Inferior parietal cortex (tissue), 1 donor: ENCODE measurements at regions not wholly inside any gene's neighbourhood (a gene's known extent, or its start where the extent isn't known, plus 50 kb on each side); places are given as distances from the start of the nearest gene placed in this dataset.
"Not testable (repeated sequence)": the region's sequence is repeated elsewhere in the genome, so short reads cannot be mapped to it uniquely, and the experiment has no call there.

Source experiments
- DNase-seq: peaks from one replicate; pipeline ENCODE4 v3.0.0-alpha.2; 2016; ENCODE audit errors: extremely low spot score

DNA sequence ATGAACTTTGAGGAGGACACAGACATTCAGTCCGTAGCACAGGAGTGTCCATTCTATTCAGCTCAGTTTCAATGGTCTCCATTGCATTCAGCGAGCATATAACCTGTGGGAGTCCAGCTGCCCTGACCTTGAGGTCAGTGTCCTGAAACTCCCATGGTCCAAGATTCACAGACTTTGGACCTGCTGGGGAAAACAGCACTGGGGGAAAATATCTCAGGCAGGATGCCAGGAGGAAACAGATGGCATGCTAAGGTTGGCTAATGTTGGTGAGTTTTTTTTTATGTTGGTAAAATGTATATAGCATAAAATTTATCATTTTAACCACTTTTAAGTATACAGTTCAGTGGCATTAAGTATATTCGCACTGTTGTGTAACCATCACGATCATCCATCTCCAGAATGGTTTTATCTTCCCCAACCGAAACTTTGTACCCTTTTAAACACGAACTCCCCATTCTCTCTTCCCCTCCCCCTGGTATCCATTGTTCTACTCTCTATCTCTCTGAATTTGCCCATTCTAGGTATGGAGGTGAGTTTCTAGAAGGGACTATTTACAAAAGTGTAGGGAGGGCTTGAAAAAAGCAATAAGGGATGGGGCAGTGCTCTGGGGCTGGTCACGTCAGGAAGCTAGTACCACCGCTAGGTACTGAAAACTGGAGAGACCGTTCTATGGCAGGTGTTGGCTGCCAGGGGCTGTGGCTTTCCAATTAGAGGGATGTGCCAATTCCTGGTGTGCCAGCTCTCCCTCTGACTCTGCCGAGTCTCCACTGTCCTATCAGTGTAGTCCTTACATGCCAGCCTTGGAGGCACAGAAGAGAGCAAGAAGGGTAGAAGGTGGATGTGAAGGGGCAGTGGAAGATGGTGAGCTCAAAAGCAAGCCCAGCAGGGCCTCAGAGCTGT lies 85.3 kb downstream of the FOXD2 start:
- no peak for DNase-seq

DNA sequence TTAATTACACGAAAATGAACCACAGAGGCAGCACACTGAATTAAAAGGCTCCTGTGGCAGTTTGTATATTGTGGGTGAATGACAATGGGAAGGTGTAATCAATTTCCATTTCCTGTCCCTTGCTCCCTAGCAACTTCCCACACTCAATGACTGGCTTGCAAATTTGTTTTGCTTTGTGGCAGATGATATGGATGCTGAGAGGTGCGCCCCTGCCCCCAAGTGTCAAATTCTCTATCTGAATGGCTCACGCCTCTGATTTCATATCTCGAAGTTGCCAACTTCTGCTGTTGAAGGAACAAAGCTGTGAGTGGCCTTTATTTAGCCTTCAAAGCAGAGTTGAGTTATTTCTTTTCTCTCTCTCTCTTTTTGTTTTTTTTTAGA lies 86.0 kb downstream of the FOXD2 start:
- DNase-seq = no peak

DNA sequence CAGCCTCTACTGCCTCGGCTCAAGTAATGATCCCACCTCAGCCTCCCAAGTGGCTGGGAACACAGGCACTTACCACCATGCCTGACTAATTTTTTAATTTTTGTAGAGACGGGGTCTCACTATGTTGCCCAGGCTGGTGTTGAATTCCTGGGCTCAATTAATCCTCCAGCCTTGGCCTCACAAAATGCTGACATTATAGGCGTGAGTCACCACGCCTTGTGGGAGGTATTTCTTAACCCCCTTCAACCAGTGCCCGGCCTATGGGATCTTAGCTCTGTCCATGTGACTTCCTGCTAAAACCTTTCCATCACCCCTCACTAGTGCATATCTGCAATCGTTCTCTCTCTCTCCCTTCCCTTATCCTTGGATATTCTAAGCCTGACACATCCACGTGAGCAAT lies 86.4 kb downstream of the FOXD2 start:
- DNase-seq = no peak

DNA sequence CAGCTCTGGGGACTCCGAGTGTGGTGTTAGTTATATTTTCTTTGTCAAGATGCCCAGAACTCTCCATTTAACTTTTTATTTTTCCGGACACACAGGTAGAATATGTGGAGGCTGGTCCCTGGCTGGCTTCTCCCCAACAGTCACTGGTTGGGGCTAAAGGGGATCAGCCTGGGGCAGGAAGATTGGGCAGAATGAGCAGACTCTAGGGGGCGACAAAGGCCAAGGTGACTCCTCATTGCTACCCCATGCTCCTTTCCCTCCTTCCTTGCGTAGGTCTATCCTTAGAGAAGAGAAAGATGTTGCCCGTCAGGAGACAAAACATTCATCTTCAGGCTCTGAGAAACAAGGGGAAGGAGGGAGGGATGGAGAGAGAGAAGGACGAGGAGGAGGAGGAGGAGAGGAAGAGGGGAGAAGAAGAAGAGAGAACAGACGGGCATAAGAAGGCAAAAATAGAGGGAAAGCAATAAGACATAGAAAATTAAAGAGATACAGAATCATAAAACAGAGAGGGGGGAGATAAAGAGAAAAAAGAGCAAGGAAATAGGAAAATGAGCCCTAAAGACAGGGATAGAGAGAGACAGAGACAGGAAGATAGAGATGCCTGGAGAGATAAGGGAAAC lies 89.9 kb downstream of the FOXD2 start:
- no peak for DNase-seq

DNA sequence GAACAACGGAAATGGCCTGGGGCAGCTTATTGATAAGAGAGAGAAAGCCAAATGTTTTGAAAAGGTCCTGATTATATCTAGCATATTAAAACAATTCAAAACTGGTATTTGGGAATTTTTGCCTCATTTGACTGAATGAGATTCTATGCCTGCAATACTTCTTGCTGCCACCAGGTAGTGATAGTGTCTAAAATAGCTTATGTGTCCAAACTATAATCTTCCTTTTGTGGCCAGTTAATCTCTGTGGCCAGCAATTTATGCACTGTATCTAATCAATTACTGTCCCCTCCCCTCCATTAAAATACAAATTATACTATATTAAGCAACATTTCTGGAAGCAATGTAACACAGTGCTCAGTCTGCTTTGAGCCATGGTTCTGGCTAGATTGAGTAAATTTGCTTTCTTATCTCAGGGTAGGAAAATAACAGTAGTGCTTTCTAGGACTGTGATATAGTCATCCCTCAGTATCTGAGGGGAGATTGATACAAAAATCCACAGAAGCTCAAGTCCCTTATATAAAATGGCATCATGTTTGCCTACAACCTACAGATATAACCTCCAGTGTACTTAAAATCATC lies 91.8 kb downstream of the FOXD2 start:
- no peak for DNase-seq

DNA sequence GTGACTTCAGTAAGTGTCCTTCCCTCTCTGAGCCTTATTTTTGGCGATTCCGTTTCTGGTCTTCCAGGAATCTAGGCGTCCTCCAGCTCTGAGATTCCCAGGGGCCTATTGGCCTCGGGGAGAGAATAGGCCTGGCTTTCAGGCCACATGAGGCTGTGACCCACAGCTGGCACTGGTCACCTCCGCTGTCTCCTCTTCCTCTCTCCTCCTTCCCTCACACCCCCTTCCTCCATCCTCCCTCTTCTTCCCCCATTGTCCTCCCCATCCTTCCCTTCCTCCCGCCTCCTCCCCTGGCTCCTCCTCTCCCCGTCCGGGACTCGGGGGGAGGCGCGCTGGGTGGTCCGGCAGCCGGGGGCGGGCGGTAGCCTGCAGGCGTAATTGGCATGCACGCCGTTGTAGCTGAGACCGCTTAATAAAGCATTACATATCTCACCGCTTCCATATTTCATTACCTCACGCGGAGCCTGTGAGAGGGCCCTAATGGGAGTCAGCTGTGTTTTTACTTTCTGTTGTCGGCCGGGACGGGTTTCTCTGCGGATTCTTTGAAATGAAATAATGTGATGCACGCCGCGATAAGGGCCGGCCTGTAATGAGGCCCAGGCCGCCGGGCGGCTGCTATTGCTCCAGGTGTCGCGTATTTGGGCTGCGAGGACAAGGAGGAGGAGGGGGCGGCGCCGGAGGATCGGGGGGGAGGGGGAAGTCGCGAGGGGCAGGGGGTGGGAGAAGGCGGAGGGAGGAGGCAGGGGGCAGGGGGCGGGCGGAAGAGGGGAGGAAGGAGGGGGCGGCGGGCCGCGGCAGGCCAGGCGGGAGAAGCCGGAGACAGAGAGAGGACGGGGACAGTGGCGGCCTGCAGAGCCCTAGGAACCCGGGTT lies 95.3 kb downstream of the FOXD2 start:
- peak; percentile 15 for DNase-seq

DNA sequence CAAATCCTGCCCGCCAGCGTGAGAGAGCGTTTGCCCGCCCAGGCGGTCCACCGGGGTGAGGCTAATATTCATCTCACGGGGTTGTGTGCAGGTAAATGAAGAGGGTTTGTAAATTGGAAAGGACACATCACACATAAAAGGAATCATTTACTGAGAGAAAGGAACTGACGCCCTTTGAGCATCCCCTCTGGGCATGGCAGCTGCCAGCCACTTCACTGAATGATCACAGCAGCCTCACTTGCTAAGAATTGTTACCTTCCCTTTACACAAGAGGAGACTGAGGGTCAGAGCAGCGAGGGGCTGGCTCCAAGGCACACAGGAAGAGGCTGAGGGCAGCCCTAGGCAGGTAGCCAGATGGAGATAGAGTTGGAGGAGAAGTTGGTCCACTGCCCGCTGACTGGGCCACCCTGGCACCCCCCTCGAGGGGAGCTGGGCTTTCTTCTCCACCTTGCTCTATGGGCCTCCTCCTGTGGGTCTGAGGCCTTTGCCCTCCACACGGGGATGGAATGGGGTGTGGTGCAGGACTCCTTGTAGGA lies 96.0 kb downstream of the FOXD2 start:
- DNase-seq = no peak

DNA sequence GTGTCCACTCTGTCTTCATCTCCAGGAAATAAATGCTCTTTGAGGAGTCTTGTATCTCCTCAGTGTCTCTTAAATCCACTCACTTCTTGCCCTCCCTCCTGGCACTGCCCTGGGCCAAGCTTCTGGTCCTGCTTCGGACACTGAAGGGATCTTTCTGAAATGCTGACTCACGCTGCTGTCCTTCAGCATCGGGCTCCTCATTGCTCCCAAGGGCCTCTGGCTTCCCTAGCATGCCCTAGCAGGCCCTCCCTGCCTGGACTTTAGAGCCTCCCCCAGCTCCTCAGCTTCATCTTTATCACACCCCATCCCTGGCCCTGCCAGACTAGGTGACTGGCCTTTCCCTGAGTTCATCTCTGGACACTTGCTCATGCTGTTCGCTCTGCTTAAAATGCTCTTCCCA lies 96.6 kb downstream of the FOXD2 start:
- no peak for DNase-seq

DNA sequence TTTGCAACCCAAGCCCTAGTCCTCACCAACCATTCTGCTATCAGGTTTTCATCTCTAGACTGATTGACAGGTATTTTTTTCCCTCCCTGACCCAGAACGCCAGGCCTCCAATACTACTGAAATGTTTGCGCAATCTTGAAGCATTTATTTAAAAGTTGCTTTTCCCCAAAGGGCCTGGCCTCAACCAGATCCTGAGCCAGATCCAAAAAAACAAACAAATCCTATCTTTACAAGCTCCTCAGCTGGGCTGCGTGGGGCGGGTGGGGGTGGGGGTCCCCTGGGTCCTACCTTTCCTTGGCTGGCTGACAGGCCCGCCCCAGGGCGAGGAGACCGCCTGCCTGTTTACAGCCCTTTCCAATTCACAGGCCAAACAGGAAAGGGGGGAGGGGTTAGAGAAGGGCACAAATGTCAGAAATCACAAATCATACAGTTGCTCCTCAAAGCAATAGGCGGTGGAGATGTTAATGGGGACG lies 98.8 kb downstream of the FOXD2 start:
- DNase-seq = no peak

DNA sequence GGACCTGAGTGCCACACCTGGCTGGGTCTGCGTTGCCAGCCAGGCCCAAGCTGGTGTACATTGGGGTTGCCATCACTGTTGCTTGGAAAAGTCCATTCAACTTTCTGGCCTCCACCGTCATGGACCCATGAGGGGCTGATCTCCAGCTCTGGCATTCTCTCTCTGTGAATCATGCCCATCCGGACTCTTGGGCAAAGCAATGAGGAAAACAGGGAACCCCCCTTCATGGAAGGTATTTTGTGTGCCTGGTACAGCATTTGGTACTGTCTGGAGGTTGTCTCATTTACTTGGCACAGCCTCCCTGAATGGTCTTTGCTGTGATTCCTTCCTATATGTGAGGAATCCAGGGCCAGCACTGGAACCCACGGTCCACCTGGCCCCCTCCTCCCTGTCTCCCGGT lies 99.4 kb downstream of the FOXD2 start:
- no peak for DNase-seq

DNA sequence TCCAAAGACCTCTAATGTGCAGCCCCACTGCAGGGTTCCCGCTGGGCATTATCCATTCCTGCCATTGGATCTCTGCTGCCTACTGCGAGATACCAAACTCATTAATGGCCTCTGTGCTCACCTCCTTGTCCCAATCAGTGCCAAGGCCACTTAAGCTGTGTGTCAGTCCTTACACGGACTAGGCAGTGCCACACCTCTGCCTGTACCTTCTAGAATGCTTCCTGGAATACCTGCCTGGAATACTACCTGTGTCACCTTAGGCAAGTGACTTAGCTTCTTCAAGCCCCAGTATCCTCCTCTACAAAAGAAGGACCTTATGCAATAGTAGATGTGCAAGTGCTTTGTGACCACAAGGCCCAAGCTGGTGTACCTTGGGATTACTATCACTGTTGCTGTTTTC lies 100.1 kb downstream of the FOXD2 start:
- DNase-seq = no peak

DNA sequence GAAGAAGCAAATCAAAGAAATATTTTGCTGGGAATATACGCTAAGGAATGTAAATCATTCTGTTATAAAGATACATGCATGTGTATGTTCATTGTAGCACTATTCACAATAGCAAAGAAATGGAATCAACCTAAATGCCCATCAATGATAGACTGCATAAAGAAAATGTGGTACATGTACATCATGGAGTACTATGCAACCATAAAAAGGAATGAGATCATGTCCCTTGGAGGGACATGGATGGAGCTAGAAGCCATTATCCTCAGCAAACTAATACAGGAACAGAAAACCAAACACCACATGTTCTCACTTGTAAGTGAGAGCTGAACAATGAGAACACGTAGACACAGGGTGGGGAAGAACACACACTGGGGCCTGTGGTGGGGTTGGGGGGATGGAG lies 100.7 kb downstream of the FOXD2 start:
- DNase-seq = not testable (repeated sequence)

DNA sequence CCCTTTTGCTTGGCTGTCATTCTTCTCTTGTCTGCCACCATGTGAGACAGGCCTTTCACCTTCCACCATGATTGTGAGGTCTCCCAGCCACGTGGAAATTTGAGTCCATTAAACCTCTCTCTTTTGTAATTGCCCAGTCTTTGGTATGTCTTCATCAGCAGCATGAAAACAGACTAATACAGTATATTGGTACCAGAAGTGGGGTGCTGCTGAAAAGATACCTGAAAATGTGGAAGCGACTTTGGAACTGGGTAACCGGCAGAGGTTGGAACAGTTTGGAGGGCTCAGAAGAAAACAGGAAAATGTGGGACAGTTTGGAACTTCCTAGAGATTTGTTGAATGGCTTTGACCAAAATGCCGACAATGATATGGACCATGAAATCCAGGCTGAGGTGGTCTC lies 103.9 kb downstream of the FOXD2 start:
- DNase-seq = not testable (repeated sequence)

DNA sequence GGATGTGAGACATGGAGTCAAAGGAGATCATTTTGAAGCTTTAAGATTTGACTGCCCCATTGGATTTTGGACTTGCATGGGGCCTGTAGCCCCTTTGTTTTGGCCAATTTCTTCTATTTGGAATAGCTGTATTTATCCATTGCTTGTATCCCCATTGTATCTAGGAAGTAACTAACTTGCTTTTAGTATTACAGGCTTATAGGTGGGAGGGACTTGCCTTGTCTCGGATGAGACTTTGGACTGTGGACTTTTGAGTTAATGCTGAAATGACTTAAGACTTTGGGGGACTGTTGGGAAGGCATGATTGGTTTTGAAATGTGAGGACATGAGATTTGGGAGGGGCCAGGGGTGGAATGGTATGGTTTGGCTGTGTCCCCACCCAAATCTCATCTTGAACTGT lies 105.2 kb downstream of the FOXD2 start:
- not testable (repeated sequence) for DNase-seq

DNA sequence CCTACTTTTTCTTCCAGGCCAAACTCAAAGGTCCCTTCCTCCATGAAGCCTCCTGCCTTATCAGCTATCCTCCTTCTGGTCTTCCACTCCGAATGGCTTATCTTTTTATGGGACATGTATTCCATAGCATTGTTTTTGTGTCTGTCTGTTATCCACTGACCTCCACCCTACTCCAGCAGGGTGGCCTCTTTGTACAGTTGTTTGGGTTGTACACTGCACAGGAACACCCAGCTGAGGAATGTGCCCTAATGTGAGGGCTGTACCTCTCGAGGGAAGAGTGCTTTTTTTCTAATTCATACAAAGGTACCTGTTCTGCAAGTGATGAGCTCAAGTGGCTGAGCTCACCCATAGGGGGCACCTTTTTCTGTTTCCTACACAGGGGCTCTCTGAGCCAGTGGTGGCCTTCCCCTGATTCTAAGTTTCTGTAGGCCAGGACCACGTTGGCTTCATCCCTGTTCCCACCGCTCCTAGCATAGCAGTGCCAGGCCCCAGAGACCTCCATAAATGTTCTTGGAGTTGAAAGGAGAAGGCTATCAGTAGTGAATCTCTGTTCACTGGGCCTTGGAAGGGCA lies 108.2 kb downstream of the FOXD2 start:
- DNase-seq = no peak

DNA sequence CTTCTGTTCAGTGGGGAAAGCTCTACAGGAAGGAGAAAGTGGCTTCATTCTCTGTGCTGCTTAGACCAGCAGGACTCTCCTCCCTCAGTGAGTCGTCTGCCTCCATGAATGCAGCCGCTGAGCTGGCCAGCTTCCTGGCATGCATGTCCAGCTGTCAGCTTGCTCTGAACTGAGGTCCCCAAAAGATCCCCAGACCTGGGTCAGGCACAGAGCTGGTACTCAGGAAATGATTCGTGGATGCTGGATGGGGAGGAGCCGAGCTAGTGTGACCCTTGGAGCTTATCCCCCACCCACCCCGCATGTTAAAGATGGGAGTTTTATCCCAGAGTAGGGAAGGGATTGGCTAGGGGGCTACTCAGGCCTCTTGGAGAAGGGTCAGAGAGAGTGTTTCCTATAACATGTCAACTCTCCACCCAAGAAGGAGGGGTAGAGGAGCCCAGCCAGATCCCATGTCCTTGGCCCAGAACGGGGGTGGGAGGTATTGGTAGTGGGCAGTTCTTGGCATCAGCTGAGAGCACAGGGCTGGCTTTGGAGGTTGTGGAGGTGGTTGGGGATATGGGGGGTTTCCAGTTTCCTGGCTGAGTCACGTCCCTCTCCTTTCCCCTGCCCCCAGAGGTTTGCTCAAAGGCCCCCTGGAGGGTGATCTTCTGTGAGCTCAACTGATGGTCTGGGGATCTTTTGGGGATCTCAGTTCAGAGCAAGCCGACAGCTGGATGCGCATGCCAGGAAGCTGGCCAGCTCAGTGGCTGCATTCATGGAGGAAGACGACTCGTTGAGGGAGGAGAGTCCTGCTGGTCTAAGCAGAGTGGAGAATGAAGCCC lies 110.1 kb downstream of the FOXD2 start:
- DNase-seq = no peak

DNA sequence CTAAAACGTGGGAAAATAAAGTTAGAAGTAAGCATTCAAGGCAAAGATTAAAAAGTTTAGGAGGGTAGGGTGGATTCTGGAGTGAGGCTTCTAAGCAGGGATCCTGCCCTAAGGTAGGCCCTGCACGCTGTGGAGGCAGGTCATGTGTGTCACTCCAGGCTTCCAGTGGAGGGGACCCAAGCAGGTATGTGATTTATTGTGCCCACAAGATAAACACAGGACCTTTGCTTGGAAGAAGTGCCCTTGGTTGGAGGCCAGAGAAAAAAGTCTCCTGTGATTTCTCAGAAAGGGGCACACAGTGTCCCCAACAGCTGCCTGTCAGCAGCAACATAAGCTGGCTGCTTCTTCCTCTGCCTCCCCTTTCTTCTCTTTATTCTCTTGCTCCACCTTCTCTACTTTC lies 110.8 kb downstream of the FOXD2 start:
- DNase-seq = no peak

DNA sequence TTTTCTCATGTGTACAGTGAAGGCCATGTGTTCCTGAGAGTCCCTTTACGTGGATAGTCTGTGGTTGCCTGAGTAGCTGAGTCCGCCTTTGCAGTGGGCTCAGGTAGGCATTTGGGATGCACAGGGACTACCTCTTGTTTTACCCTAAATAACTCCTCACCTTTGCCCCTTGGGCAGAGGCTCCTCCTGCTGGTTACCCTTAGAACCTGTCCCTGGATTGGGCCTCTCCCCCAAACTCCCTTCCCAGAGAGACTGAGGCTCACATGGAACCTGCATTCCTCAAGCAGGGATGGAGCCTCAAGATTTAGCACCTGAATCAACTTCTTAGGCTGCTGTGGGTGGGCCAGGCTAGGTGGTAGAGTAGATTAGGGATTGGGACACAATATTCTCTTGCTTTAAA lies 111.7 kb downstream of the FOXD2 start:
- DNase-seq = no peak

DNA sequence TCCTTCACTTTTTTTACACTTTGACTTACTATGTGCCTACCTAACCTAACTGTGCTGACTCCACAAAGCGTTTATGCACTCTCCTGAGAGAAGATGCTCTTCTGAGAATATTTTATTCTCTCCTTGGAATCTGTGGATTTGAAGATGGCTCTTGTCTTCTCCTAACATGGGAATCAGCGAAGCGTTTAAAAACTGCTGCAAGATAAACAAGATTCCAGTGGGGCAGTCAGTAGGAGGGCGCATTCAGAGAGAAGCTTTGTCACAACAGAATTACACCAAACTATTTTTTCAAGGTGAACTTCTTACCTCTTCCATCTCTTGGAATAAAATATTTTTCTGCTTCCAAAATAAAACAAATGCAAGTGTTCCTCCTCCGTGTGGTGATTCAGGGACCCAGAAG lies 113.1 kb downstream of the FOXD2 start:
- no peak for DNase-seq

DNA sequence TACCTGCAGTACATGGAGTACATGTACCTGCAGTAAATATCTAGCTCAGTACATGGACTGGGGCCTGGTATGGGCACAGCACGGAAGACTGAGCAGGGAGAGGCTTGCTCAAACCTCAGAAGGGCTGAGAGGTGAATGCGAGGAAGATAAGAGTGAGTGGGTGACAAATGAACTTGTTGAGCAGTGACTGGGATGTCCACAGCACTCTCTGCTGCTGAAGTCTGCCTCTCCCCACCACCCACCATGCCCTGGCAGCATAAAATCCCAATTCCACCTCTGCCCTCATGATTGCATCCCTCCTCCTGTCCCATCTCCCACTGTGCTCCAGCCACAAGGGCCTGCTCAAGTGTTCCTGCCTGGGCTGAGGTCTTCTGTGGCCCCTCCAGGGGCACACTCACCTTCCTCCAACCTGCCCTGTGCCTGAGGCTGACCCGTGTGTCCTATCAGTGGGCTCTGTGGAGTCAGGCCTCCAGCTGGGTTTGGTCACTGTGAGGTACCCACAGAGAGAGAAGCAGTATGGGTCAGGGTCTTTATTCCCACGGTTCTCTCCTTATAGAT lies 114.2 kb downstream of the FOXD2 start:
- no peak for DNase-seq
